Mesodermal cell (in vitro differentiated cells): ENCODE measurements at regions not wholly inside any gene's neighbourhood (a gene's known extent, or its start where the extent isn't known, plus 50 kb on each side); places are given as distances from the start of the nearest gene placed in this dataset.
"Not testable (repeated sequence)": the region's sequence is repeated elsewhere in the genome, so short reads cannot be mapped to it uniquely, and the experiment has no call there.

Experiments used
- H3K27ac ChIP-seq: 2 replicates; pipeline ENCODE4 v1.7.0; 2013; ENCODE audit warnings: mild to moderate bottlenecking, low read depth, low read length, moderate library complexity; ENCODE audit not compliant: severe bottlenecking
- H3K36me3 ChIP-seq: 2 replicates; pipeline ENCODE4 v1.7.1; 2013; ENCODE audit warnings: mild to moderate bottlenecking, low read length, moderate library complexity; ENCODE audit not compliant: control insufficient read depth, insufficient read depth
- H3K4me1 ChIP-seq: one replicate; pipeline ENCODE4 v1.7.1; 2013; ENCODE audit warnings: mild to moderate bottlenecking, low read length; ENCODE audit not compliant: insufficient read depth, control insufficient read depth, poor library complexity, severe bottlenecking
- H3K4me3 ChIP-seq: 2 replicates; pipeline ENCODE4 v1.7.0; 2013; ENCODE audit warnings: low read length, control low read depth, mild to moderate bottlenecking; ENCODE audit not compliant: insufficient read depth, poor library complexity, severe bottlenecking; ENCODE audit errors: extremely low read depth
- H3K9me3 ChIP-seq: 2 replicates; pipeline ENCODE4 v1.7.1; 2013; ENCODE audit warnings: mild to moderate bottlenecking, low read length, moderate library complexity; ENCODE audit not compliant: control insufficient read depth
- WGBS, 2 experiments: methylation state at CpG; one replicate each; pipeline ENCODE4 v1.1.5; 2013; ENCODE audit warnings: missing lambda C conversion rate in 2 of 2; ENCODE audit not compliant: insufficient coverage in 2 of 2; 5-methylcytosine and 5-hydroxymethylcytosine counted together

- Histone ChIP-seq H3K9me3 (no peaks in the 10 kb centered on the region), H3K4me1 (peaks cover 12% of the 10 kb centered on the region), H3K4me3 (no peak overlapping the region), H3K36me3 (no peaks in the 10 kb centered on the region), H3K27ac (no peak overlapping the region)
- WGBS, 2 experiments: 80 to 92% methylated on average over 2 of the region's 4 CpGs
These were observed 331.3 kb upstream of the KLF3 start for GRCh38 chr4:38332699-38333098.

GRCh38 chr4:38333219-38333618 lies 330.8 kb upstream of the KLF3 start:
- H3K27ac ChIP-seq: no peak overlapping the region
- no peak overlapping the region for H3K4me3 ChIP-seq
- H3K36me3 ChIP-seq: no peaks in the 10 kb centered on the region
- peaks cover 7% of the 10 kb centered on the region for H3K4me1 ChIP-seq
- peaks cover 2% of the 10 kb centered on the region for H3K9me3 ChIP-seq
- no CpG with 5 or more reads among the region's 2 CpGs for WGBS, 2 experiments

DNA sequence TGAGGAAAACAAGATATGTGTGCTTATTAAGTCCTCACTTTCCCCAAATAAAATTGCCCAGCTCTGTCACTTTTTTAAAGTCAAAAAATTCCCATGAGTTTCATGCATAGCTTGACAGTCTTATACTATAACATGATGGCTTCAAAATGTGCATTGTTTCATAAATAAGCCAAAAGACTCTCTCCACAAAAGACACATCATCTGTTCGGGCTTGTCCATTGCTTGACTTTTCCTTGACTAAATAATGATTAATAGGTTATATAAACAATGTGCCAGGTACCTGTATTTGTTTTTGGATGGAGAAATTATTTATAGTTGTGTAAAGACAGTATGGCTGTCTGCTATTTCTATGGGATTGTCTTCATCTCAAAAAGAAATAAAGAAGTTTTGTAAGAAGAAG lies 329.2 kb upstream of the KLF3 start:
- no peak overlapping the region for H3K4me3 ChIP-seq
- no peaks in the 10 kb centered on the region for H3K36me3 ChIP-seq
- H3K4me1 ChIP-seq: no peaks in the 10 kb centered on the region
- no peak overlapping the region for H3K27ac ChIP-seq
- H3K9me3 ChIP-seq: peaks cover 9% of the 10 kb centered on the region
- no CpG with 5 or more reads among the region's 1 CpG for WGBS, 2 experiments

DNA sequence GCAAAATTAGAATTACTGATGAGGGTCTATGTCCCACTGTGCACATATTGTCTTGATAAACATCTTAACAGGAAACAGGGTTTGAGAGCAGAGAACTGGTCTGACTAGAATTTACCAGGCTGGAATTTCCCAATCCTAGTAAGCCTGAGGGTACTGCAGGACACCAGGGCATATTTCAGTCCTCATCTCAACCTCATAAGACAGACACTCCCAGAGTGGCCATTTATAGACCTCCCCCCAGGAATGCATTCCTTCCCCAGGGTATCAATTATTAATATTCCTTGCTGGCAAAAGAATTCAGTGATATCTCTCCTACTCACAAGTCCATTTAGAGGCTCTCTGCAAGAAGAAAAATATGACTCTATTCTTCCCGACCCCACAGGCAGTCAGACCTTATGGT lies 325.1 kb upstream of the KLF3 start:
- H3K36me3 ChIP-seq, H3K27ac ChIP-seq, H3K9me3 ChIP-seq, H3K4me1 ChIP-seq, H3K4me3 ChIP-seq: not testable (repeated sequence)
- WGBS, 2 experiments: 100% methylated on average over 1 of the region's 1 CpG

- no peak overlapping the region for H3K4me3 ChIP-seq
- H3K36me3 ChIP-seq: no peaks in the 10 kb centered on the region
- no peak overlapping the region for H3K27ac ChIP-seq
- no peaks in the 10 kb centered on the region for H3K4me1 ChIP-seq
- no CpG with 5 or more reads among the region's 2 CpGs for WGBS, 2 experiments
- peaks cover 4% of the 10 kb centered on the region for H3K9me3 ChIP-seq
These were observed 320.4 kb upstream of the KLF3 start for GRCh38 chr4:38343608-38344007.

- Histone ChIP-seq H3K4me3 (no peak overlapping the region), H3K4me1 (no peaks in the 10 kb centered on the region), H3K27ac (no peak overlapping the region), H3K36me3 (no peaks in the 10 kb centered on the region), H3K9me3 (no peaks in the 10 kb centered on the region)
- WGBS, 2 experiments: 100% methylated on average over 1 of the region's 1 CpG; no CpG with 5 or more reads in 1 of the 2 experiments
These were observed 319.1 kb upstream of the KLF3 start for GRCh38 chr4:38344929-38345328.

DNA sequence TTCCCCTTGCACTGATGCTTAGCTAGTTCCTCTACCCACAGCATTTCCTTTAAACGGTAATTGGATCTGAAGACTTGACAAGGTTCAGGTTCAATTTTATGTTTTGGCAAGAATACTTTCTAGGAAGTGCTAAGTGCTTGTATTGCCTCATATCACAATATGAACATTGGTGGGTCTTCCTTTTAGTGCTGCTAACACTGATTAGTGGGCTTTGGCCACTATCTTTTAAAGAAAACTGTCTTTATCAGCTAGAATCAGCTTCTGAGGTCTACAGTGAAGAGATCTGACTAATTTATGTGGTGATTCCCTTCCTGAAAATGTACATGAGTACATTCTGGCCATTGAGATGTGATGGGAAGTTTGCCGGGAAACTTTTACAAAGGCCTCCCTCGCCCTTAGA lies 316.7 kb upstream of the KLF3 start:
- no peak overlapping the region for H3K27ac ChIP-seq
- H3K9me3 ChIP-seq: no peaks in the 10 kb centered on the region
- H3K36me3 ChIP-seq: no peaks in the 10 kb centered on the region
- no peaks in the 10 kb centered on the region for H3K4me1 ChIP-seq
- 57 to 83% methylated on average over 2 of the region's 3 CpGs for WGBS, 2 experiments
- no peak overlapping the region for H3K4me3 ChIP-seq

DNA sequence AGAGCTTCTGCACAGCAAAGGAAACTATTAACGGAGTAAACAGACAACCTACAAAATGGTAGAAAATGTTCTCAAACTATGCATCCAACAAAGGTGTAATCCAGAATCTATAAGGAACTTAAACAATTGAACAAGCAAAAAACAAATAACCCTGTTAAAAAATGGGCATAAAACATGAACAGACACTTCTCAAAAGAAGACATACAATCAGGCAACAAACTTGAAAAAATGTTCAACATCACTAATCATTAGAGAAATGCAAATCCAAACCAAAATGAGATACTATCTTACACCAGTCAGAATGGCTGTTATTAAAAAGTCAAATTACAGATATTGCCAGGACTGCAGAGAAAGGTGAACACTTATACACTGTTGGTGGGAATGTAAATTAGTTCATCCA lies 309.6 kb upstream of the KLF3 start:
- Histone ChIP-seq H3K36me3 (no peaks in the 10 kb centered on the region), H3K9me3 (peaks cover 6% of the 10 kb centered on the region), H3K4me3 (no peak overlapping the region), H3K4me1 (no peaks in the 10 kb centered on the region), H3K27ac (no peak overlapping the region)
- 100% methylated on average over 1 of the region's 1 CpG; no CpG with 5 or more reads in 1 of the 2 experiments for WGBS, 2 experiments

DNA sequence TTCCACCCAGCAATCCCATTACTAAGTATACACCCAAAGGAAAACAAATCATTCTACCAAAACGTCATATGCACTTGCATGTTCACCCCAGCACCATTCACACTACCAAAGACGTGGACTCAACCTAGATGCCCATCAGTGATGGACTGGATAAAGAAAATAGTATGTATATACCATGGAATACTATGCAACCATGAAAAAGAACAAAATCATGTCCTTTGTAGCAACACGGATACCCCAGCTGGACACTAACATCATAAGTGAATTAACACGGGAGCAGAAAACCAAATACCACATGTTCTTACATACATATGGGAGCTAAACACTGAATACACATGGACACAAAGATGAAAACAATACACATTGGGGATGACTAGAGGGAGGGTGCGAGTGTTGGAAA lies 309.1 kb upstream of the KLF3 start:
- Histone ChIP-seq H3K9me3 (peaks cover 6% of the 10 kb centered on the region), H3K4me1 (no peaks in the 10 kb centered on the region), H3K36me3 (no peaks in the 10 kb centered on the region), H3K4me3 (no peak overlapping the region), H3K27ac (no peak overlapping the region)
- 100% methylated on average over 1 of the region's 5 CpGs for WGBS, 2 experiments

DNA sequence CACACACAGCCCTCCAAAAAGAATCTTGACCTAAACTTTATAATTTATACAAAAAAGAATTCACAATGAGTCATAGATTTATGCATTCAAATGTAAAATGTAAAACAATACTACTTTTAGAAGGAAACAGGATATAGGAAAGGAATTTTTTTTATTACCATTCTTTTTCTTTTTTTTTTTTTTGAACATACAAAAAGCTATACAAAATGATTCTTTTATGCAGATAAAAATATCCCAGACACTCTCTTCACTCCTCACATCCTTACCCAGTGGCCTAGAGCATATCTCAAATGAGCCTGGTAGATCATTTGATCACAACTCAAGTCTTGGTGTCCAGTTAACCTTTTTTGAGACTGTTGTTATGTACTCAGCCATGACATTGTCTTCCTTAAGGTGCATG lies 307.3 kb upstream of the KLF3 start:
- Histone ChIP-seq H3K4me1 (no peaks in the 10 kb centered on the region), H3K36me3 (no peaks in the 10 kb centered on the region), H3K4me3 (no peak overlapping the region), H3K9me3 (peaks cover 6% of the 10 kb centered on the region), H3K27ac (no peak overlapping the region)

GRCh38 chr4:38357546-38357945 lies 306.5 kb upstream of the KLF3 start:
- Histone ChIP-seq H3K9me3 (peaks cover 6% of the 10 kb centered on the region), H3K4me3 (no peak overlapping the region), H3K27ac (no peak overlapping the region), H3K36me3 (no peaks in the 10 kb centered on the region), H3K4me1 (no peaks in the 10 kb centered on the region)
- 92 to 94% methylated on average over 2 to 3 of the region's 6 CpGs for WGBS, 2 experiments

DNA sequence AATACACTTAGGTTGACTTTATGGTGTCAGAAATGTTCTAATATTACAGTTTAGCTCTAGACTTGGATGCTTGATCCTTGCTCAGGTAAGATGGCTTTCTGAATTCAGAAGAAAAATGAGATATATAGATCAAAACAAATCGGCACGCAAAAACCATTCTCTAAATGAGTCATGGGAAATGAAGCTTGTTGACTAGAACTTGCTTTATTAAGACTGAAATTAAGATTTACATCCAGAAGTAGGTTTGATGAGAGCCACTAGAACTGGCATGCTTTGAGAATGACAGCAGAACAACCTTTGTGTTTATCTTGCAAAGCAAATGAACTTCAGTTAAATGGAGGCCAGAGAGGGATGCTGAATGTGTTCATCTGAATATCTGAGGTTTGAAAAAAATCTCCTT lies 304.9 kb upstream of the KLF3 start:
- Histone ChIP-seq H3K36me3 (no peaks in the 10 kb centered on the region), H3K9me3 (peaks cover 6% of the 10 kb centered on the region), H3K4me1 (no peaks in the 10 kb centered on the region), H3K27ac (no peak overlapping the region), H3K4me3 (no peak overlapping the region)
- 100% methylated on average over 1 of the region's 2 CpGs; no CpG with 5 or more reads in 1 of the 2 experiments for WGBS, 2 experiments
